PC-3 (cell line): ENCODE measurements at regions not wholly inside any gene's neighbourhood (a gene's known extent, or its start where the extent isn't known, plus 50 kb on each side); places are given as distances from the start of the nearest gene placed in this dataset.

Source experiments
- ATAC-seq: fragments of 200-7000 bp; cut with Tn5 transposase; 2 replicates; pipeline ENCODE4 v1.9.1; 2020; ENCODE audit warnings: mild to moderate bottlenecking, moderate library complexity
- BruUV-seq: library from RNA; stranded (reverse); fragments of 400-500 nt; replicated peaks from 2 replicates; lab custom pipeline; 2021; lab: Mats Ljungman, UMichigan
- CTCF ChIA-PET: fragments of 300-600 bp; sonication (Branson Sonifier 250); formaldehyde crosslinking; loops from one replicate; lab custom pipeline; 2022; ENCODE audit warnings: antibody characterized with exemption; lab: Charles Lee
- POLR2A ChIA-PET: fragments of 300-600 bp; sonication (Branson Sonifier 250); formaldehyde crosslinking; loops from one replicate; lab custom pipeline; 2022; ENCODE audit warnings: antibody characterized with exemption; ENCODE audit not compliant: unreplicated experiment; lab: Charles Lee
- DNase-seq: peaks from one replicate; pipeline ENCODE4 v3.0.0-alpha.2; 2015
- H2AFZ ChIP-seq: fragments of 300-600 bp; sonication (generic); 2 replicates; pipeline ENCODE4 v1.6.0; 2016; ENCODE audit warnings: antibody characterized with exemption, low read length
- H3F3A ChIP-seq: fragments of 300-600 bp; sonication (generic); one replicate; pipeline ENCODE4 v1.6.0; 2017; ENCODE audit warnings: antibody characterized with exemption, low read length, control low read depth, mild to moderate bottlenecking; ENCODE audit not compliant: unreplicated experiment
- H3K27ac ChIP-seq: fragments of 300-600 bp; sonication (generic); 2 replicates; pipeline ENCODE4 v1.5.1; 2016; ENCODE audit warnings: mild to moderate bottlenecking, low read length
- H3K27me3 ChIP-seq: fragments of 300-600 bp; sonication (generic); 2 replicates; pipeline ENCODE4 v1.6.1; 2016; ENCODE audit warnings: low read length, mixed read lengths
- H3K36me3 ChIP-seq: fragments of 300-600 bp; sonication (generic); 2 replicates; pipeline ENCODE4 v1.6.1; 2016; ENCODE audit warnings: low read depth, mixed run types, low read length, mixed read lengths
- H3K4me1 ChIP-seq: fragments of 300-600 bp; sonication (generic); 2 replicates; pipeline ENCODE4 v1.5.1; 2016; ENCODE audit warnings: low read length; ENCODE audit not compliant: insufficient read depth
- H3K4me2 ChIP-seq: fragments of 300-600 bp; sonication (generic); 2 replicates; pipeline ENCODE4 v1.6.0; 2016; ENCODE audit warnings: low read length
- H3K4me3 ChIP-seq: fragments of 300-600 bp; sonication (generic); 2 replicates; pipeline ENCODE4 v1.5.1; 2016; ENCODE audit warnings: mild to moderate bottlenecking, low read length, mixed read lengths
- H3K79me2 ChIP-seq: fragments of 300-600 bp; sonication (generic); 2 replicates; pipeline ENCODE4 v1.6.1; 2017; ENCODE audit warnings: low read length, mixed read lengths
- H3K9ac ChIP-seq: fragments of 300-600 bp; sonication (generic); 2 replicates; pipeline ENCODE4 v1.6.0; 2016; ENCODE audit warnings: mild to moderate bottlenecking, low read length
- H3K9me2 ChIP-seq: fragments of 300-600 bp; sonication (generic); replicated peaks from 2 replicates; pipeline ENCODE4 v1.6.1; 2016; ENCODE audit warnings: mixed run types, low read length, mixed read lengths
- H3K9me3 ChIP-seq: fragments of 300-600 bp; sonication (generic); 2 replicates; pipeline ENCODE4 v1.6.1; 2016; ENCODE audit warnings: low read length, mixed read lengths
- H4K20me1 ChIP-seq: fragments of 300-600 bp; sonication (generic); 2 replicates; pipeline ENCODE4 v1.6.1; 2016; ENCODE audit warnings: low read length, mixed read lengths
- CTCF ChIP-seq: fragments of 300-600 bp; sonication (generic); conservative IDR thresholded peaks from 2 replicates; pipeline ENCODE4 v1.5.1; 2017; ENCODE audit warnings: antibody characterized with exemption, low read depth, mild to moderate bottlenecking, low read length
- EZH2 ChIP-seq: fragments of 300-600 bp; sonication (generic); IDR thresholded peaks from one replicate; pipeline ENCODE4 v1.6.1; 2017; ENCODE audit warnings: antibody characterized with exemption, mild to moderate bottlenecking, low read length; ENCODE audit not compliant: unreplicated experiment
- EZH2phosphoT487 ChIP-seq: fragments of 300-600 bp; sonication (generic); IDR thresholded peaks from 2 replicates; pipeline ENCODE4 v1.6.1; 2018; ENCODE audit warnings: mild to moderate bottlenecking, antibody characterized with exemption, low read length, borderline replicate concordance
- intact Hi-C: fragments of 100-400 bp; cut with micrococcal nuclease; formaldehyde crosslinking; loops from 2 replicates; pipeline ENCODE4 v1.9.0; 2023

GRCh38 chr3:159841766-159842165 lies 146.9 kb upstream of the IL12A start:
- TF ChIP-seq CTCF = no peak
- no peak for TF ChIP-seq EZH2
- no peak for TF ChIP-seq EZH2phosphoT487
- Histone ChIP-seq H3F3A (no peaks in the 10 kb centered on the region), H3K9me3 (no peaks in the 10 kb centered on the region), H3K4me2 (no peak overlapping the region), H3K4me3 (no peak overlapping the region), H4K20me1 (peaks cover 16% of the 10 kb centered on the region), H3K4me1 (peaks cover 9% of the 10 kb centered on the region), H3K27me3 (no peaks in the 10 kb centered on the region), H3K79me2 (peaks cover 75% of the 10 kb centered on the region), H3K9ac (no peak overlapping the region), H3K36me3 (no peaks in the 10 kb centered on the region), H2AFZ (no peak overlapping the region), H3K9me2 (no peaks in the 10 kb centered on the region), H3K27ac (no peak overlapping the region)
- no peak for ATAC-seq
- ChIA-PET CTCF (interaction anchor here (0.6 kb wide), 1 partner anchor 1092 kb away, joined by 3 read pairs; no protein-coding TSS in a partner anchor), POLR2A (no interaction called here)
- BruUV-seq = no TSS peak
- intact Hi-C loops = no loop called here
- DNase-seq = no peak

- Histone ChIP-seq H3K9me3 (no peaks in the 10 kb centered on the region), H3K4me2 (no peak overlapping the region), H2AFZ (no peak overlapping the region), H3K36me3 (no peaks in the 10 kb centered on the region), H3K9ac (no peak overlapping the region), H3K27ac (no peak overlapping the region), H3K27me3 (no peaks in the 10 kb centered on the region), H3F3A (no peaks in the 10 kb centered on the region), H3K79me2 (peaks cover 76% of the 10 kb centered on the region), H3K4me3 (no peak overlapping the region), H3K9me2 (no peaks in the 10 kb centered on the region), H3K4me1 (peaks cover 4% of the 10 kb centered on the region; the same call in 1 of the 2 replicates), H4K20me1 (peaks cover 11% of the 10 kb centered on the region; the same call in 1 of the 2 replicates)
- intact Hi-C loops = no loop called here
- DNase-seq (no peak), ATAC-seq (no peak)
- ChIA-PET POLR2A (interaction anchor here (0.6 kb wide), 1 partner anchor 27 kb away, joined by 3 read pairs; no protein-coding TSS in a partner anchor), CTCF (no interaction called here)
- no TSS peak for BruUV-seq
- no peak for TF ChIP-seq CTCF
- no peak for TF ChIP-seq EZH2
- TF ChIP-seq EZH2phosphoT487 = no peak
Observed at GRCh38 chr3:159843840-159844730, 144.6 kb upstream of the IL12A start.

GRCh38 chr3:159844801-159845261 lies 143.8 kb upstream of the IL12A start:
- POLR2A ChIA-PET = no interaction called here
- Histone ChIP-seq H3K4me1 (peaks cover 4% of the 10 kb centered on the region; the same call in 1 of the 2 replicates), H3K9ac (no peak overlapping the region), H3F3A (no peaks in the 10 kb centered on the region), H3K9me2 (no peaks in the 10 kb centered on the region), H3K4me3 (no peak overlapping the region), H3K4me2 (no peak overlapping the region), H3K79me2 (peaks cover 73% of the 10 kb centered on the region), H3K27ac (no peak overlapping the region), H3K9me3 (no peaks in the 10 kb centered on the region), H4K20me1 (peaks cover 11% of the 10 kb centered on the region; the same call in 1 of the 2 replicates), H3K27me3 (no peaks in the 10 kb centered on the region), H3K36me3 (no peaks in the 10 kb centered on the region), H2AFZ (no peak overlapping the region)
- no TSS peak for BruUV-seq
- DNase-seq (no peak), ATAC-seq (no peak)
- CTCF ChIA-PET = no interaction called here
- TF ChIP-seq CTCF (no peak), EZH2 (no peak), EZH2phosphoT487 (no peak)
- intact Hi-C loops = no loop called here
